GM12878 (cell line): ENCODE measurements at regions not wholly inside any gene's neighbourhood (a gene's known extent, or its start where the extent isn't known, plus 50 kb on each side); places are given as distances from the start of the nearest gene placed in this dataset.

Source experiments
- ATAC-seq: fragments of 200-7000 bp; cut with Tn5 transposase; 3 replicates; pipeline ENCODE4 v1.9.1; 2020; ENCODE audit warnings: mild to moderate bottlenecking, moderate library complexity
- BruUV-seq: library from RNA; stranded (reverse); fragments of 400-500 nt; replicated peaks from 2 replicates; lab custom pipeline; 2021; lab: Mats Ljungman, UMichigan
- CTCF ChIA-PET: fragments of 300-600 bp; sonication (Branson Sonifier 250); formaldehyde crosslinking; extraction: SDS; loops from one replicate; lab custom pipeline; 2021; ENCODE audit warnings: inconsistent platforms; lab: Yijun Ruan, JAX
- POLR2A ChIA-PET: fragments of 350-600 bp; formaldehyde crosslinking; extraction: SDS; loops from one replicate; lab custom pipeline; 2021; ENCODE audit warnings: inconsistent platforms; lab: Charles Lee
- RAD21 ChIA-PET: fragments of 300-600 bp; sonication (Branson Sonifier 250); formaldehyde crosslinking; loops from one replicate; lab custom pipeline; 2023; ENCODE audit warnings: antibody characterized with exemption; ENCODE audit not compliant: unreplicated experiment; lab: Charles Lee
- SMC1A ChIA-PET: fragments of 300-600 bp; sonication (Branson Sonifier 250); formaldehyde crosslinking; loops from one replicate; lab custom pipeline; 2023; ENCODE audit not compliant: unreplicated experiment, uncharacterized antibody; lab: Charles Lee
- DNase-seq: peaks from one replicate; pipeline ENCODE4 v3.0.0-alpha.2; 2011; ENCODE audit warnings: low read depth, low spot score
- FAIRE-seq: peaks from 3 replicates; lab custom pipeline; 2011; peaks lifted over from hg19 to GRCh38; lab: Jason Lieb, UNC
- H2AFZ ChIP-seq: 2 replicates; pipeline ENCODE4 v1.6.0; 2011; ENCODE audit warnings: low read depth, low read length, control low read depth; ENCODE audit not compliant: control insufficient read depth
- H3K27ac ChIP-seq: 2 replicates; pipeline ENCODE4 v1.5.1; 2011; ENCODE audit warnings: control low read depth; ENCODE audit not compliant: control insufficient read depth, insufficient read depth
- H3K27me3 ChIP-seq, 2 experiments: replicated peaks in 1 of 2; 2 replicates each; pipeline versions ENCODE4 v1.6.0 to v1.6.1; 2011; ENCODE audit warnings: low read length in 1 of 2; ENCODE audit not compliant: control insufficient read depth in 2 of 2, insufficient read depth in 2 of 2
- H3K36me3 ChIP-seq, 2 experiments: 2 replicates each; pipeline ENCODE4 v1.5.1; 2011; ENCODE audit warnings: low read length in 1 of 2; ENCODE audit not compliant: control insufficient read depth in 2 of 2, insufficient read depth in 2 of 2
- H3K4me1 ChIP-seq: 2 replicates; pipeline ENCODE4 v1.6.1; 2011; ENCODE audit warnings: mild to moderate bottlenecking, low read length, moderate library complexity, mixed read lengths; ENCODE audit not compliant: control insufficient read depth, insufficient read depth
- H3K4me2 ChIP-seq: 2 replicates; pipeline ENCODE4 v1.6.0; 2011; ENCODE audit warnings: control low read depth; ENCODE audit not compliant: control insufficient read depth, insufficient read depth
- H3K4me3 ChIP-seq: fragments of 200-600 bp; sonication (generic); 2 replicates; pipeline ENCODE4 v1.5.1; 2016
- H3K79me2 ChIP-seq: 2 replicates; pipeline ENCODE4 v1.6.0; 2011; ENCODE audit warnings: low read length; ENCODE audit not compliant: control insufficient read depth, insufficient read depth
- H3K9ac ChIP-seq: 2 replicates; pipeline ENCODE4 v1.8.0; 2011; ENCODE audit warnings: low read length, control low read depth, mixed read lengths; ENCODE audit not compliant: control insufficient read depth, insufficient read depth
- H3K9me3 ChIP-seq: replicated peaks from 3 replicates; pipeline ENCODE4 v1.5.1; 2011; ENCODE audit warnings: mild to moderate bottlenecking, low read length; ENCODE audit not compliant: control insufficient read depth, insufficient read depth
- H4K20me1 ChIP-seq: 2 replicates; pipeline ENCODE4 v1.6.0; 2011; ENCODE audit not compliant: control insufficient read depth, insufficient read depth
- BACH1 ChIP-seq: fragments of 450-650 bp; IDR thresholded peaks from 2 replicates; pipeline ENCODE4 v1.6.1; 2017; ENCODE audit warnings: mild to moderate bottlenecking, borderline replicate concordance
- BMI1 ChIP-seq: fragments of 450-650 bp; IDR thresholded peaks from 2 replicates; pipeline ENCODE4 v1.6.1; 2016; ENCODE audit warnings: mild to moderate bottlenecking, moderate library complexity, borderline replicate concordance
- CREB1 ChIP-seq: IDR thresholded peaks from 2 replicates; pipeline ENCODE4 v1.6.1; 2012; ENCODE audit warnings: low read depth, mild to moderate bottlenecking, inconsistent platforms
- MLLT1 ChIP-seq: fragments of 450-650 bp; IDR thresholded peaks from 2 replicates; pipeline ENCODE4 v1.6.1; 2016; ENCODE audit warnings: mild to moderate bottlenecking
- PML ChIP-seq: IDR thresholded peaks from 2 replicates; pipeline ENCODE4 v1.6.1; 2012; ENCODE audit warnings: low read length, inconsistent platforms
- PRDM15 ChIP-seq: fragments of 450-650 bp; formaldehyde crosslinking; IDR thresholded peaks from 2 replicates; pipeline ENCODE4 v1.4.0; 2020; ENCODE audit warnings: mild to moderate bottlenecking, moderate library complexity
- RELA ChIP-seq: fragments of 450-650 bp; IDR thresholded peaks from 2 replicates; pipeline ENCODE4 v1.8.0; 2014; ENCODE audit warnings: borderline replicate concordance; ENCODE audit not compliant: partially characterized antibody
- SMARCA5 ChIP-seq: fragments of 450-650 bp; IDR thresholded peaks from 2 replicates; pipeline ENCODE4 v1.6.1; 2017; ENCODE audit warnings: mild to moderate bottlenecking
- STAT1 ChIP-seq: fragments of 450-650 bp; conservative IDR thresholded peaks from 2 replicates; pipeline ENCODE4 v1.6.1; 2014; ENCODE audit warnings: antibody characterized with exemption, mild to moderate bottlenecking
- TARDBP ChIP-seq: IDR thresholded peaks from 2 replicates; pipeline ENCODE4 v1.6.1; 2016; ENCODE audit warnings: borderline replicate concordance
- YBX1 ChIP-seq: fragments of 450-650 bp; IDR thresholded peaks from 2 replicates; pipeline ENCODE4 v1.6.1; 2016; ENCODE audit warnings: antibody characterized with exemption
- ZNF622 ChIP-seq: fragments of 450-650 bp; IDR thresholded peaks from 2 replicates; pipeline ENCODE4 v1.6.1; 2017; ENCODE audit warnings: mild to moderate bottlenecking, inconsistent platforms
- WGBS: methylation state at CpG from one replicate; pipeline ENCODE4 v1.1.6; 2016; ENCODE audit warnings: low lambda C conversion rate; ENCODE audit not compliant: insufficient replicate concordance, insufficient coverage; ENCODE audit errors: missing lambda C conversion rate; 5-methylcytosine and 5-hydroxymethylcytosine counted together
- in situ Hi-C: fragments of 300-500 bp; cut with MboI; formaldehyde crosslinking; loops from 9 replicates; pipeline ENCODE4 v1.14.3; 2018; ENCODE audit warnings: mixed read lengths
- intact Hi-C: fragments of 100-400 bp; cut with micrococcal nuclease; formaldehyde crosslinking; loops from one replicate; pipeline ENCODE4 v1.14.2; 2022; ENCODE audit not compliant: unreplicated experiment

DNA sequence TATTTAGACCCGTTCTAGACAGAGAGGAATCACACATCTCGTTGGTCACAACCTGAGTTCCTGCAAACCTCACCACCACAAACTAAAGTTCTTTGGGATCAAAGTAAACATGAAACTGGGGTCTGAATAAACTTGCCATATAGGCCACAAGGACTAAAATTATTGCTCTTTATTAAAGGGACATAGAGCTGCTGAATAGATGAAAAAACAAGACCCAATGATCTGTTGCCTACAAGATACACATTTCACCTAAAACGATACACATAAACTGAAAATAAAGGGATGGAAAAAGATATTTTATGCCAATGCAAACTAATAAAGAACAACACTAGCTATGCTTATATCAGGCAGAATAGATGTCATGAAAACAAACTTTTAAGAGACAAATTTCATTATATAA lies 623.0 kb downstream of the TBC1D32 start:
- H3K27me3 ChIP-seq: no peaks in the 10 kb centered on the region
- ChIA-PET RAD21 (no interaction called here), SMC1A (no interaction called here), CTCF (no interaction called here), POLR2A (no interaction called here)
- H3K4me1 ChIP-seq: no peaks in the 10 kb centered on the region
- TF ChIP-seq ZNF622 (no peak), BMI1 (no peak), RELA (no peak), STAT1 (no peak), PML (no peak), PRDM15 (CRISPR knock-in tag) (no peak), YBX1 (no peak), CREB1 (no peak), MLLT1 (no peak), TARDBP (no peak), BACH1 (no peak), SMARCA5 (no peak)
- FAIRE-seq (no peak), ATAC-seq (no peak), DNase-seq (no peak)
- no peaks in the 10 kb centered on the region for H3K79me2 ChIP-seq
- no peak overlapping the region for H3K4me2 ChIP-seq
- BruUV-seq: no TSS peak
- no peak overlapping the region for H3K27ac ChIP-seq
- H3K9ac ChIP-seq: no peak overlapping the region
- H4K20me1 ChIP-seq: no peaks in the 10 kb centered on the region
- H2AFZ ChIP-seq: no peak overlapping the region
- 11% methylated on average over 3 of the region's 3 CpGs for WGBS
- in situ Hi-C loops (no loop called here), intact Hi-C loops (no loop called here)
- H3K4me3 ChIP-seq: no peak overlapping the region
- no peaks in the 10 kb centered on the region for H3K9me3 ChIP-seq
- H3K36me3 ChIP-seq: no peaks in the 10 kb centered on the region
